Mesenteric fat pad (tissue), 1 donor: ENCODE measurements at regions not wholly inside any gene's neighbourhood (a gene's known extent, or its start where the extent isn't known, plus 50 kb on each side); places are given as distances from the start of the nearest gene placed in this dataset.
"Not testable (repeated sequence)": the region's sequence is repeated elsewhere in the genome, so short reads cannot be mapped to it uniquely, and the experiment has no call there.

ENCODE experiments used
- DNase-seq: peaks from one replicate; pipeline ENCODE4 v3.0.0-alpha.2; 2020; ENCODE audit warnings: low spot score
- donor health status: DM: yes; HTN: yes; CAD: no.

DNA sequence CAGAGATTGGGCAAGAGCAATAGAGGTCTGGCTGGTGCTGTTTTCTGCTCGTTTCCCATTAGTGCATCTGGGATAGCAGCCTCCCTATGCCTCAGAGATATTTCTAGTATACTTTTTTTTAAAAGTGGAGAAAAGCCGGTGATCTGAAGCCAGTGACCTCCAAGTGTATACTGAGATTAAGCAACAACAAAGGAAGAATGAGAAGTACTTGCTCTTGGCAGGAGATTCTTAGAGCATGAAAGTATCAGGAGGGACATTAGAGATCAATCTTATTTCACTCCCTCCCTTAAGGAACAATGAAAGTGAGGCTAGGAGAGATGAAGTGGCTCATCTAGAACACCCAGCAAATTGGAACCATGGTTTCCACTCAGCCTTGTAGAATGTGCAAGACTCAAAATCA lies 423.3 kb downstream of the SOX2 start:
- DNase-seq, result no peak

- no peak for DNase-seq
Observed at GRCh38 chr3:182136008-182136910, 424.5 kb downstream of the SOX2 start.

- DNase-seq, result no peak
Observed at GRCh38 chr3:182138393-182138792, 426.7 kb downstream of the SOX2 start.

DNA sequence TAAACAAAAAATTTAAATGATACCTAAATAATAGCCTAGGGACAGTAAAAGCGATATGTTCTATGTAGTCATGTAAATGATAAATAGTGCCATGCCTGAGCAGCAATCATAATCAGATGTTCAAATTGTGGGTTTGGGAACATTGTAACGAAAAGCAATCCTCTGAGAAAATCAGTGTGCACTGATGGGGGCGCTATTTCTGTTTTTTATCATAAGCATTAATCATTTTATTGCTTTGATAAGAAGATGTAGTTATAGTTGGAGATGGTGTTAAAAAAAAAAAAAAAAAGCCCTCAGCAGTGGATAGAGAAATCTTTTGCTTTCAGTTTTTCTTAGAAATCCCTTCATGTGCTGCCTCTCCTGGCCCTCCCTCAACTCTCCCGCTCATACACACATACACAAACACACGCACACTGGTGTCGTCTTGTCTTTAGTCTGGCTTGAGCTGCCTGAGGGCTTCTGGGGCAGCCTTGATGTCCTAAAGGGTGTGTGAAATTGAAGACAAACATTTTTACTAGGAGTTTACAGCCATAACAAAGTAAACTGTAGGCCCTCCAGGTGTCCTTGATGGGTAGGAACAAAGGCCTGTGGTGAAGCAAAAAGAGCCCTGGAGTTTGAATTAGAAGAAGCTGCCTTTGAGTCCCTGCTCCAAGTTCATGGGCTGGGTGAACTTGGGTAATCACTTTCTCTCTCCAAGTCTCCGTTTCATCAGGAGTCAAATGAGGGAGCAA lies 428.1 kb downstream of the SOX2 start:
- no peak for DNase-seq

DNA sequence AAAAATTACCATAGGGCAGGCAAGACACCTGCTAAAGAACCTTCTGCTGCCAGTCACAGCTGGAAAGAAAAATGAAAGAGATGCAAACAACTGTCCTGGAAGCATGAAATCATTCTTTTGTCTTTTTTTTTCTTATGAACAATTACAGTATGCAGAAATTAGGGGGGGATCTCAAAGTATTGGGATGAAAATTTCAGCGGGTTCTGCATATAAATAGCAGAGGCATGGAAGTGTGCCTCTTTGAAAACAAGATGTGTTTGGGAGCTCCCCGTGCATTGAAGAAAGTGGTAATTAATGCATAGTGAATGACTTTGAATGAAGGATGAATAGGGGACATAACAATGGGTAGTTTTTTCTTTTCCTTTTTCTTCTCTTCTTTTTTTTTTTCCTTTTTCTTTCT lies 431.2 kb downstream of the SOX2 start:
- no peak for DNase-seq

GRCh38 chr3:182143903-182144302 lies 432.2 kb downstream of the SOX2 start:
- no peak for DNase-seq

GRCh38 chr3:182148360-182148759 lies 436.6 kb downstream of the SOX2 start:
- DNase-seq, result no peak

DNA sequence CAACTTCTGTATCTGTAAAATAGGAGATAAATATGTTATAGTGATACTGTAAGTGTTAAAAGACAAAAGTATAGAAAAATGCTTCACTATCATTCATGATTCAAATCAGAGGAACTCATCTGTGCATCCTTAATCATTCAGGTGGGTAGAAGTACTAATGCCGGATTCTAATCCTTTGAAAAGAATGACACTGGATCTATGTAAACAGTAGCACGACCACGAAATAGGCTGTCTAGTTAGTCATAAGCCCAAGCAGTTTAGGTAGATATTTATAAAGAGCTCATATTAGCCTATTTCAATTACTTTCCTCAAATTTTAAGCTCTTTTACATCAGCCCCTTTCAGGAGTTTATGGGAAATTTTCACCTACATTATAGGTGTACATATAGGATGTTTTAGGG lies 437.9 kb downstream of the SOX2 start:
- DNase-seq, result no peak

DNA sequence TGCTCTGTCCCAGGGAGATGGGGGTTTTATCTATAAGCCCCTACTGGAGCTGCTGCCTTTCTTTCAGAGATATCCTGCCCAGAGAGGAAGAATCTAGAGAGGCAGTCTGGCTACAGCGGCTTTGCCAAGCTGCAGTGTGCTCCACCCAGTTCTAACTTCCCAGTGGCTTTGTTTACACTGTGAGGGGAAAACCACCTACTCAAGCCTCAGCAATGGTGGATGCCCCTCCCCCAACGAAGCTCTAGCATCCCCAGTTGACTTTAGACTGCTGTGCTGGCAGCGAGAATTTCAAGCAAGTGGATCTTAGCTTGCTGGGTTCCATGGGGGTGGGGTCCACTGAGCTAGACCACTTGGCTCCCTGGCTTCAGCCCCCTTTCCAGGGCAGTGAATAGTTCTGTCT lies 444.6 kb downstream of the SOX2 start:
- DNase-seq, result not testable (repeated sequence)

DNA sequence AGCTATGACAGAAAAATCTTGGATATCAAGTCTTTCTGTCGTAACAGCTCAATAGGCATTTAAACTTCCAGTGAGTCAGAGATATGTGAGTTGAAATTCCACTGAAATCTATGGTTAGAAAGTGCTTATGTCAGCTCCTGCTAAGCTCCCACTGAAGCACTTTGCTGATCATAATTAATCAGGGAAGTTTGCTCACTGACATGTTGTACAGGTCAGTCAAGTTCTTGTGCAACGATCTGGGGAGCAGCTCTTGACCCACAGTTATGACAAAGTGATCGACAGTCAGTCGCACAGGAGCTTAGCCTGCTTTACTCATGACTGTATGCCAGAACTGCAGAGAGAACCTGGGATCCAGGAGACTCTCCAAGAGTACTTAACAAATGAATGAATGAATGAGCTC lies 453.5 kb downstream of the SOX2 start:
- DNase-seq, result no peak

- DNase-seq, result no peak
Observed at GRCh38 chr3:182172534-182172933, 460.8 kb downstream of the SOX2 start.

DNA sequence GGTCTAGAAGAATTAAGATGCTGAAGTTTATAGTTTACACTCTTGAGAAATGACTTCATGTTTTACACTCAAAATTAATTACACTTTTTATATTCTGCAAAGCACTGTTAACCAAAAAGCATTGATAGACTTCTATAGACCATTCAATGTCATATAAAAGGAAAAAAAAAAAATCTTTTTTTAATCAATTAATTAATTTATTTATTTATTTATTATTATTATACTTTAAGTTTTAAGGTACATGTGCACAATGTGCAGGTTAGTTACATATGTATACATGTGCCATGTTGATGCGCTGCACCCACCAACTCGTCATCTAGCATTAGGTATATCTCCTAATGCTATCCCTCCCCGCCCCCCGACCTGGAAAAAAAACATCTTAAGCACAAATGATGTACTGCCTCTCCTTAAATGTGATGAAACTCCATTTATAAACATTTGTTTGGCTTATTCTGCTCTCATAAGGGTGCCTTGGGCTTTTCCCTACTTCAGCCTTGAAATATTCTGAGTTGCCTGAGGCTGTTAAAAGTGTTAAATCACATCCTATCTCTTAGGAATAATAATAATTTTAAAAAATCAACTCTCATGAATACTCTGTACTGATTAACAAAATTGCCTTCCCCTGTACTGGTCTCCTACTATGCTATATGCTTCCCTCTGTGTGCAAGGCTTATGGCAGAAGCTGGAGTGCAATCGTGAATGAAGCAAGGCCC lies 466.9 kb downstream of the SOX2 start:
- DNase-seq, result no peak

DNA sequence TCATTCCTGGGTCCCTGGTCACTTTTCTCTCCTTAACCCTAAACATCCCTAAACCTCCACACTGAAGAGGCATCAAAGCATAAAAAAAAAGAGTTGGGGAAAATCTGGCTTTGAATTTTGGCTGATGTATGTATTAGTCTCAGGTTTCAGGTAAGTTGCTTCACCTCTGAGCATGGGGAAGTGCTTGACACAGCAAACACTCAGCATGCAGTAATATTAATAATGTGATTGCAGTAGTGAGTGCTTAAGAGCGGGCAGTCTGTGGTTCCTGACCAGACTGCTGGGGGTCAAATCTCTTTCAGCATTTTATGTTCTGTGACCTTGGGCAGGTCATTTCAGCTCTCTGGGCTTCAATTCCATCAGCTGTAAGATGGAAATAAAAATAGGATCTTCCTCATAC lies 467.9 kb downstream of the SOX2 start:
- DNase-seq, result no peak

DNA sequence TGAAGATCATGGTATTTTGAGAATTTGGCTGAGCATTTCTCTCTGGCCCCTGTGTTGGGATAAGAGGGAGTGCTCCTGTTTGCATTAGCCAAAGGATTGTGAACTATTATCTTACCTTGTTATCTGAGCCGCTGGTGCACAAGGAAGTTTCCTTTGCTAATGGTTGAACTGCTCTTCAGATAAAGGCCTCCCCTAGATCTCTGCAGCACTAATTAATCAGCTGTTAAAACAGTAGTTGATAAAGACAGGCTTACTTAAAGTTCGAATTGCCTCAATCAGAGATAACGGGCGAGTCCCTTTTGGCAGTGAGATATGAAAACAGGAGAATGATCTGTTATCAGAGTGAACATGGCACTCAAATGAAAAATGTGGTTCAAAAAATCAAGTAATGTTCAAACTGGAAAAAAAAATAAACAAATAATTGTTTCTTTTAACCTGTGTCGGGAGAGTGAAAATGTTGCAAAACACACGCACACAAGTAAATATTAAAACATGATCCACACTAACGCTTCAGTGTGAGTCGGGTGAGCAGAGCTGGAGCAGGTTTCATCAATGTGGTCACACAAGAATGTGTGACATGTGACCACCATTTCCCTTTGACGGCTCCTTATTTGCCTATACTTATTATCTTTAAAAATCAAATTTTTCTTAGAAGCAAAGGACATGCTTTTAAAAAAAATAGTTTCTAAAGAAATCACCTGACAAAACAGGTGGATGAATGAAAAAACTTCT lies 469.1 kb downstream of the SOX2 start:
- no peak for DNase-seq

GRCh38 chr3:182182531-182182968 lies 470.8 kb downstream of the SOX2 start:
- no peak for DNase-seq

DNA sequence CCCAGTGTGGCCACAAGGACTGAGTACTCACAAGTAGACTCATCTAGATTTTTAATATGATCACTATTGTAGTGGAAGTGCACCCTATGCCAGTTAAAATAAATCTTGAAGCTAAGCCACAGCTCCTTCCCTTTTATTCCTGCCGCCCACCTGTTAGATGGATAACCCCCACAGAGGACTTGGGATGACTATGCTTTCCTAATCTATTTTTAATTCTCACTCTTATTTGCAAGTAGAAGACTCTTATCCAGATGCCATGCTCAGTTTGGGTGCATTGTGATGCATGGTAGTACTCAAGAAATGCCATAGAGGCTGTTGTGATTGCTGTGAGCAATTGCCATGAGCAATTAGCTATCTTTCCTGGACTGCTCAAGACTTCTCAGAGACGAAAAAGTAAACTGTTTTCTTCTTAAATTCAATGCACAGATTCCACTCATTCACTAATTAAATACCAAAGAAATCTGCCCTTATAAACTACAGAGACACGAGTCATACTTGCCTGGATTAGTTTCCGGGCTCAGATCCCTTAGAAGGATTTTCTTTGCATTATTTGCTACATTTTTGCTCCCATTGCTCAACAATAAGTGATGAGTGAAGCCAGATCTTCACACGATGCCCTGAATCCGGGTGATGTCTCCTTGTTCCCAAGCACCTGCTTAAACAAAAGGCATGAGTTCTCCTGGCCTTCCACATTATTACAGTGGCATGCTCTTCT lies 472.1 kb downstream of the SOX2 start:
- no peak for DNase-seq

- DNase-seq, result no peak
Observed at GRCh38 chr3:182185313-182185712, 473.6 kb downstream of the SOX2 start.

DNA sequence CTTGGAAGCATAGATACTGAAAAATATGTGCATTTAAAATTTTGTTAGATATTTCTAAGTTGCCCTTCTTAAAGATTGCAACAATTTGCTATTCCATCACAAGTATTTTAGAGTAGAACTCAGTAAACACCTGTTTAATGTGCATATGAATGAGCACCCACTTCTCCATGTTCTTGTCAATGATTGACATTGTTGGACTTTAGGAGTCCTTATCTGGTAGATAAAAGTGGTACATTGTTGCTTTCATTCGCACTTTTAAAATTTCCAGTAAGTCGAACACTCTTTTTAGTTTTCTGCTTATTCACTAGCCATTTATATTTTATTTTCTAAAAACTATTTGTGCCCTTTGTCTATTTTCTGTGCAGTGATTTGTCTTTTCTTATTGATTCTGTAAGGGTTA lies 478.3 kb downstream of the SOX2 start:
- no peak for DNase-seq

GRCh38 chr3:182198345-182198744 lies 486.6 kb downstream of the SOX2 start:
- no peak for DNase-seq

GRCh38 chr3:182201456-182202168 lies 489.9 kb downstream of the SOX2 start:
- no peak for DNase-seq
